PC-3 (cell line): ENCODE measurements at regions not wholly inside any gene's neighbourhood (a gene's known extent, or its start where the extent isn't known, plus 50 kb on each side); places are given as distances from the start of the nearest gene placed in this dataset.
A peak's percentile ranks its signal among the peaks of the same experiment; 100 is the strongest.

Experiments
- ATAC-seq: fragments of 200-7000 bp; cut with Tn5 transposase; 2 replicates; pipeline ENCODE4 v1.9.1; 2020; ENCODE audit warnings: mild to moderate bottlenecking, moderate library complexity
- BruUV-seq: library from RNA; stranded (reverse); fragments of 400-500 nt; replicated peaks from 2 replicates; lab custom pipeline; 2021; lab: Mats Ljungman, UMichigan
- CTCF ChIA-PET: fragments of 300-600 bp; sonication (Branson Sonifier 250); formaldehyde crosslinking; loops from one replicate; lab custom pipeline; 2022; ENCODE audit warnings: antibody characterized with exemption; lab: Charles Lee
- POLR2A ChIA-PET: fragments of 300-600 bp; sonication (Branson Sonifier 250); formaldehyde crosslinking; loops from one replicate; lab custom pipeline; 2022; ENCODE audit warnings: antibody characterized with exemption; ENCODE audit not compliant: unreplicated experiment; lab: Charles Lee
- DNase-seq: peaks from one replicate; pipeline ENCODE4 v3.0.0-alpha.2; 2015
- H2AFZ ChIP-seq: fragments of 300-600 bp; sonication (generic); 2 replicates; pipeline ENCODE4 v1.6.0; 2016; ENCODE audit warnings: antibody characterized with exemption, low read length
- H3F3A ChIP-seq: fragments of 300-600 bp; sonication (generic); one replicate; pipeline ENCODE4 v1.6.0; 2017; ENCODE audit warnings: antibody characterized with exemption, low read length, control low read depth, mild to moderate bottlenecking; ENCODE audit not compliant: unreplicated experiment
- H3K27ac ChIP-seq: fragments of 300-600 bp; sonication (generic); 2 replicates; pipeline ENCODE4 v1.5.1; 2016; ENCODE audit warnings: mild to moderate bottlenecking, low read length
- H3K27me3 ChIP-seq: fragments of 300-600 bp; sonication (generic); 2 replicates; pipeline ENCODE4 v1.6.1; 2016; ENCODE audit warnings: low read length, mixed read lengths
- H3K36me3 ChIP-seq: fragments of 300-600 bp; sonication (generic); 2 replicates; pipeline ENCODE4 v1.6.1; 2016; ENCODE audit warnings: low read depth, mixed run types, low read length, mixed read lengths
- H3K4me1 ChIP-seq: fragments of 300-600 bp; sonication (generic); 2 replicates; pipeline ENCODE4 v1.5.1; 2016; ENCODE audit warnings: low read length; ENCODE audit not compliant: insufficient read depth
- H3K4me2 ChIP-seq: fragments of 300-600 bp; sonication (generic); 2 replicates; pipeline ENCODE4 v1.6.0; 2016; ENCODE audit warnings: low read length
- H3K4me3 ChIP-seq: fragments of 300-600 bp; sonication (generic); 2 replicates; pipeline ENCODE4 v1.5.1; 2016; ENCODE audit warnings: mild to moderate bottlenecking, low read length, mixed read lengths
- H3K79me2 ChIP-seq: fragments of 300-600 bp; sonication (generic); 2 replicates; pipeline ENCODE4 v1.6.1; 2017; ENCODE audit warnings: low read length, mixed read lengths
- H3K9ac ChIP-seq: fragments of 300-600 bp; sonication (generic); 2 replicates; pipeline ENCODE4 v1.6.0; 2016; ENCODE audit warnings: mild to moderate bottlenecking, low read length
- H3K9me2 ChIP-seq: fragments of 300-600 bp; sonication (generic); replicated peaks from 2 replicates; pipeline ENCODE4 v1.6.1; 2016; ENCODE audit warnings: mixed run types, low read length, mixed read lengths
- H3K9me3 ChIP-seq: fragments of 300-600 bp; sonication (generic); 2 replicates; pipeline ENCODE4 v1.6.1; 2016; ENCODE audit warnings: low read length, mixed read lengths
- H4K20me1 ChIP-seq: fragments of 300-600 bp; sonication (generic); 2 replicates; pipeline ENCODE4 v1.6.1; 2016; ENCODE audit warnings: low read length, mixed read lengths
- EZH2 ChIP-seq: fragments of 300-600 bp; sonication (generic); IDR thresholded peaks from one replicate; pipeline ENCODE4 v1.6.1; 2017; ENCODE audit warnings: antibody characterized with exemption, mild to moderate bottlenecking, low read length; ENCODE audit not compliant: unreplicated experiment
- EZH2phosphoT487 ChIP-seq: fragments of 300-600 bp; sonication (generic); IDR thresholded peaks from 2 replicates; pipeline ENCODE4 v1.6.1; 2018; ENCODE audit warnings: mild to moderate bottlenecking, antibody characterized with exemption, low read length, borderline replicate concordance
- intact Hi-C: fragments of 100-400 bp; cut with micrococcal nuclease; formaldehyde crosslinking; loops from 2 replicates; pipeline ENCODE4 v1.9.0; 2023
- TF ChIP-seq, protein P1 (sequence below): fragments of 300-600 bp; sonication (generic); conservative IDR thresholded peaks from 2 replicates; pipeline ENCODE4 v1.5.1; 2017; ENCODE audit warnings: antibody characterized with exemption, low read depth, mild to moderate bottlenecking, low read length

DNA sequence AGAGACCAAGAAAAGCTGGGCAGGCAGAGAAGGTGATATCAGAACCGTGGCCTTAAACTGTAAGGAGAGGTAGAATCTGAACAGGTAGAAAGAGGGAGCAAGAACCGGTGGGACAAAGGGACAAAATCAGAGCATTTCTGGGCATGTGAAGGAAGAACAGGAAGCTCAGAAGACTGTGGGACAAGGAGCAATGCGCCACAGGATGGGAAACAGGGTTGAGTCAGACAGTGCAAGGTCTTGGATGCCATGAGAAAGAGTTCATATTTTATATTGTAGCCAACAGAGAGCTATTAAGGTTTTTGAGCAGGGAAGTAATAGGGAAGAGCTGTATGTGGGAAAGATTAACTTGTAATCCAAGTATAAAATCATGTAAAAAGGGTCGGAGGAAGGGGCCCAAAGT is 106.4 kb upstream of the UGP2 start:
- peaks cover 48% of the 10 kb centered on the region for H3K4me1 ChIP-seq
- peaks cover 4% of the 10 kb centered on the region for H3F3A ChIP-seq
- peak overlapping the region; percentile 22 for H3K4me2 ChIP-seq
- ChIA-PET POLR2A (no interaction called here), CTCF (no interaction called here)
- H3K9ac ChIP-seq, result peak overlapping the region; percentile 50
- no peaks in the 10 kb centered on the region for H3K27me3 ChIP-seq
- no peaks in the 10 kb centered on the region for H3K36me3 ChIP-seq
- peak; percentile 49 for DNase-seq
- H2AFZ ChIP-seq, result peak overlapping the region; percentile 52; the same call in 1 of the 2 replicates
- no peaks in the 10 kb centered on the region for H3K9me3 ChIP-seq
- intact Hi-C loops, result no loop called here
- H3K79me2 ChIP-seq, result no peaks in the 10 kb centered on the region
- ATAC-seq, result peak; percentile 63
- H3K9me2 ChIP-seq, result no peaks in the 10 kb centered on the region
- no peak for TF ChIP-seq EZH2phosphoT487
- H3K4me3 ChIP-seq, result no peak overlapping the region
- peak overlapping the region; percentile 65 for H3K27ac ChIP-seq
- H4K20me1 ChIP-seq, result no peaks in the 10 kb centered on the region
- no TSS peak for BruUV-seq

DNA sequence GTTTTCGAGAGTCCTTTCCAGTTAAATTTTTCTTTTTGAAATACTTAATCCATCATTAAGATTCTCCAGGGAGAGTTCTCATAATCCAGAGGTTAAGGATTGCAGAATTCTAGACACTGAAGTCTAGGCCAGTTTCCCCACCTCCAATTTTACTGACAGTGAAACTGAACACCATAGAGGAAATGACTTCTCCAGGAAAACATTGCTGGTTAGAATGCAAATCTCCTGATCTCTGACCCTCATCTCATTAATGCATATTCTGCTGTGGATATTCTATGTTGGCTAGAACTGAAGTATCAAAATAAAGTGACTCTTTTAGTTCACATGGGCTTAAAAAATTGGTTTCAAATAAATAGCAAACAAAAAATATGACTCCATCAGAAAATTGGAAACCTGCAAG is 105.8 kb upstream of the UGP2 start:
- intact Hi-C loops, result loop anchor here (1.0 kb wide), 1 partner anchor 105 kb away; the partner anchor contains the start of gene UGP2
- Histone ChIP-seq H3K4me1 (peaks cover 48% of the 10 kb centered on the region), H3K79me2 (no peaks in the 10 kb centered on the region), H3K9me2 (no peaks in the 10 kb centered on the region), H4K20me1 (no peaks in the 10 kb centered on the region), H3K4me2 (peak overlapping the region; percentile 0; the same call in 1 of the 2 replicates), H3K9ac (no peak overlapping the region; the same call in 1 of the 2 replicates), H3F3A (peaks cover 4% of the 10 kb centered on the region), H2AFZ (no peak overlapping the region), H3K36me3 (no peaks in the 10 kb centered on the region), H3K27me3 (no peaks in the 10 kb centered on the region), H3K27ac (peak overlapping the region; percentile 65), H3K4me3 (no peak overlapping the region), H3K9me3 (no peaks in the 10 kb centered on the region)
- DNase-seq, result peak; percentile 12
- TF ChIP-seq EZH2phosphoT487 (no peak), EZH2 (no peak)
- TF ChIP-seq, protein P1, sequence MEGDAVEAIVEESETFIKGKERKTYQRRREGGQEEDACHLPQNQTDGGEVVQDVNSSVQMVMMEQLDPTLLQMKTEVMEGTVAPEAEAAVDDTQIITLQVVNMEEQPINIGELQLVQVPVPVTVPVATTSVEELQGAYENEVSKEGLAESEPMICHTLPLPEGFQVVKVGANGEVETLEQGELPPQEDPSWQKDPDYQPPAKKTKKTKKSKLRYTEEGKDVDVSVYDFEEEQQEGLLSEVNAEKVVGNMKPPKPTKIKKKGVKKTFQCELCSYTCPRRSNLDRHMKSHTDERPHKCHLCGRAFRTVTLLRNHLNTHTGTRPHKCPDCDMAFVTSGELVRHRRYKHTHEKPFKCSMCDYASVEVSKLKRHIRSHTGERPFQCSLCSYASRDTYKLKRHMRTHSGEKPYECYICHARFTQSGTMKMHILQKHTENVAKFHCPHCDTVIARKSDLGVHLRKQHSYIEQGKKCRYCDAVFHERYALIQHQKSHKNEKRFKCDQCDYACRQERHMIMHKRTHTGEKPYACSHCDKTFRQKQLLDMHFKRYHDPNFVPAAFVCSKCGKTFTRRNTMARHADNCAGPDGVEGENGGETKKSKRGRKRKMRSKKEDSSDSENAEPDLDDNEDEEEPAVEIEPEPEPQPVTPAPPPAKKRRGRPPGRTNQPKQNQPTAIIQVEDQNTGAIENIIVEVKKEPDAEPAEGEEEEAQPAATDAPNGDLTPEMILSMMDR, result no peak
- POLR2A ChIA-PET, result interaction anchor here (1.0 kb wide), 1 partner anchor 105 kb away, joined by 3 read pairs; the partner anchor contains the start of gene UGP2
- no TSS peak for BruUV-seq
- peak; percentile 31 for ATAC-seq
- CTCF ChIA-PET, result no interaction called here

DNA sequence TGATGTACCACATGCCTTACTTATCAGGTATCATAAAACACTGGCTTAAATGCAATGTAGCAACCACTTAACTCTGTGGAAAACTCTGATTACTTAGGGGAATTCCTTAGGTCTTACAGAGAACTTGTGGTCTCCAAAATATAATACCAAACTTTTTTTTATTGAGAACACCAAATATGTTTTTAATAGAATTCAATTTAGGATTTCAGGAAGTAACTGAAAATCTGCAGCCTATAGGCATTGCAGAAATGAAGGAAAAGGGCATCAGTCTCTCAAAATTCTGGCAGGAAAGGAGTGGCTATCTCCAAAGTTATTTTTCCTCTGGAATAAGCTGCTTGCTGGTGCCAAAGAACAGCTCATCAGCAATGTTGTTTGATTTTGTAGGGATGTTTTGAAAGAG is 105.3 kb upstream of the UGP2 start:
- H3K9me2 ChIP-seq, result no peaks in the 10 kb centered on the region
- no peaks in the 10 kb centered on the region for H3K27me3 ChIP-seq
- BruUV-seq, result no TSS peak
- H3K79me2 ChIP-seq, result no peaks in the 10 kb centered on the region
- TF ChIP-seq EZH2phosphoT487, result no peak
- TF ChIP-seq EZH2, result no peak
- TF ChIP-seq, protein P1, result no peak
- peaks cover 4% of the 10 kb centered on the region for H3F3A ChIP-seq
- ChIA-PET CTCF (no interaction called here), POLR2A (interaction anchor here (1.0 kb wide), 1 partner anchor 105 kb away, joined by 3 read pairs; the partner anchor contains the start of gene UGP2)
- H3K27ac ChIP-seq, result peak overlapping the region; percentile 65
- H3K36me3 ChIP-seq, result no peaks in the 10 kb centered on the region
- H3K4me1 ChIP-seq, result peaks cover 52% of the 10 kb centered on the region
- DNase-seq, result peak; percentile 45
- peak overlapping the region; percentile 0; the same call in 1 of the 2 replicates for H3K4me2 ChIP-seq
- ATAC-seq, result peak; percentile 56
- no peaks in the 10 kb centered on the region for H3K9me3 ChIP-seq
- no peak overlapping the region for H3K9ac ChIP-seq
- H4K20me1 ChIP-seq, result no peaks in the 10 kb centered on the region
- intact Hi-C loops, result loop anchor here (1.0 kb wide), 1 partner anchor 105 kb away; the partner anchor contains the start of gene UGP2
- H2AFZ ChIP-seq, result no peak overlapping the region
- H3K4me3 ChIP-seq, result no peak overlapping the region
